ENCODE measurements at regions not wholly inside any gene's neighbourhood (a gene's known extent, or its start where the extent isn't known, plus 50 kb on each side); places are given as distances from the start of the nearest gene placed in this dataset.

DNA sequence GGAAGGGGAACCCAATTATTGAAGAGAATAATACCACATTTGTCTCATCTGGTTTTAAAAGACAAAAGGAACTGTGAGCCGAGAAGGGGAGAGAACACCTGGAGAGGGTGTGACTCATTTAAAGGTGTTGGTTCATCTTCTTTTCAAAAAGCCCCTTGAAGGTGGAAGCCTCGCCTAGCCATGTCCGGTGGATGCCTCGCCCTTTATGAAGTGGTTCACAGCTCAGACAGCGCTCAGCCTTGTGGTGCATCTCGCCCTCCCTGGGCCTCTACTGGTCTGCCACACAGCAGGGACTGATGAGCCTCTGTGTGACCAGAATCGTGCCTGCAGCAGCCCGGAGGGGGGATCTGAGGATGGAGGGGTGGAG is 290.0 kb upstream of the CXCR4 start:
- TF ChIP-seq GATA2 (IDR thresholded peaks at IDR 0.05; ENCODE audit: low read depth, low read length) (no peak), GATA3 (IDR thresholded peaks at IDR 0.05; ENCODE audit: low read depth, low read length) (no peak)

Data from SH-SY5Y (cell line).